ENCODE measurements at regions not wholly inside any gene's neighbourhood (a gene's known extent, or its start where the extent isn't known, plus 50 kb on each side); places are given as distances from the start of the nearest gene placed in this dataset.

- no peak for TF ChIP-seq EZH2phosphoT487 (IDR thresholded peaks at IDR 0.05; ENCODE audit: borderline replicate concordance, low read length)
- TF ChIP-seq, protein P1, sequence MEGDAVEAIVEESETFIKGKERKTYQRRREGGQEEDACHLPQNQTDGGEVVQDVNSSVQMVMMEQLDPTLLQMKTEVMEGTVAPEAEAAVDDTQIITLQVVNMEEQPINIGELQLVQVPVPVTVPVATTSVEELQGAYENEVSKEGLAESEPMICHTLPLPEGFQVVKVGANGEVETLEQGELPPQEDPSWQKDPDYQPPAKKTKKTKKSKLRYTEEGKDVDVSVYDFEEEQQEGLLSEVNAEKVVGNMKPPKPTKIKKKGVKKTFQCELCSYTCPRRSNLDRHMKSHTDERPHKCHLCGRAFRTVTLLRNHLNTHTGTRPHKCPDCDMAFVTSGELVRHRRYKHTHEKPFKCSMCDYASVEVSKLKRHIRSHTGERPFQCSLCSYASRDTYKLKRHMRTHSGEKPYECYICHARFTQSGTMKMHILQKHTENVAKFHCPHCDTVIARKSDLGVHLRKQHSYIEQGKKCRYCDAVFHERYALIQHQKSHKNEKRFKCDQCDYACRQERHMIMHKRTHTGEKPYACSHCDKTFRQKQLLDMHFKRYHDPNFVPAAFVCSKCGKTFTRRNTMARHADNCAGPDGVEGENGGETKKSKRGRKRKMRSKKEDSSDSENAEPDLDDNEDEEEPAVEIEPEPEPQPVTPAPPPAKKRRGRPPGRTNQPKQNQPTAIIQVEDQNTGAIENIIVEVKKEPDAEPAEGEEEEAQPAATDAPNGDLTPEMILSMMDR (conservative IDR thresholded peaks at IDR 0.05; ENCODE audit: low read depth, low read length), result no peak
These were observed 109.9 kb upstream of the SORBS2 start for GRCh38 chr4:185921583-185922555.

All from PC-3 (cell line).